Motor neuron (in vitro differentiated cells): ENCODE measurements at regions not wholly inside any gene's neighbourhood (a gene's known extent, or its start where the extent isn't known, plus 50 kb on each side); places are given as distances from the start of the nearest gene placed in this dataset.

Experiments
- ATAC-seq, 8 experiments: fragments of 200-7000 bp; cut with Tn5 transposase; replicated peaks in 6 of 8; 2 replicates each; pipeline ENCODE4 v1.8.0; 2021; ENCODE audit warnings: mild to moderate bottlenecking in 8 of 8, moderate library complexity in 8 of 8
- H3K27ac ChIP-seq, 2 donors: fragments of 250-450 bp; sonication (Bioruptor Pico); 2 replicates each; pipeline ENCODE4 v1.9.0; 2021; ENCODE audit warnings: antibody characterized with exemption in 2 of 2, mild to moderate bottlenecking in 2 of 2, moderate library complexity in 1 of 2
- H3K4me1 ChIP-seq, 2 donors: fragments of 250-450 bp; sonication (Bioruptor Pico); replicated peaks in 1 of 2; 2 replicates each; pipeline ENCODE4 v1.6.1; 2021; ENCODE audit warnings: antibody characterized with exemption in 2 of 2, mild to moderate bottlenecking in 2 of 2, moderate library complexity in 1 of 2
- H3K4me3 ChIP-seq, 5 donors: fragments of 250-450 bp; sonication (Bioruptor Pico); 2 replicates each; pipeline ENCODE4 v1.9.0; 2021; ENCODE audit warnings: antibody characterized with exemption in 5 of 5, mild to moderate bottlenecking in 5 of 5, moderate library complexity in 4 of 5
- WGBS, 10 experiments: fragments of 450-650 bp; shearing (Covaris generic); methylation state at CpG; one replicate each; pipeline ENCODE4 v1.0.0; 2022; 5-methylcytosine and 5-hydroxymethylcytosine counted together
- in situ Hi-C, 9 experiments: fragments of 400-800 bp; cut with MboI; loops; one replicate each; pipeline ENCODE4 v1.15.0; 2021; ENCODE audit warnings: low sequenced_read_pairs in 9 of 9, low pct_unique_long_range_greater_than_20kb in 2 of 9; ENCODE audit not compliant: unreplicated experiment in 9 of 9

GRCh38 chr12:58575256-58575655 is 345.0 kb downstream of the LRIG3 start:
- 8 to 79% (median 65%) methylated on average over 2 to 5 of the region's 5 CpGs; no CpG with 5 or more reads in 2 of the 10 experiments for WGBS, 10 experiments
- ATAC-seq = peak in 4 of 8 experiments; percentile 61 to 82 (median 72)
- Histone ChIP-seq H3K4me1 (no peaks in the 10 kb centered on the region), H3K4me3 (no peak overlapping the region), H3K27ac (no peak overlapping the region)
- in situ Hi-C loops = no loop called here

GRCh38 chr12:58576081-58576480 is 344.2 kb downstream of the LRIG3 start:
- ATAC-seq = no peak
- Histone ChIP-seq H3K4me1 (no peaks in the 10 kb centered on the region), H3K4me3 (no peak overlapping the region), H3K27ac (no peak overlapping the region)
- WGBS, 10 experiments = 17 to 100% (median 93%) methylated on average over 1 to 5 of the region's 5 CpGs; no CpG with 5 or more reads in 5 of the 10 experiments
- in situ Hi-C loops = no loop called here

GRCh38 chr12:58576916-58577315 is 343.4 kb downstream of the LRIG3 start:
- no peak overlapping the region for H3K4me3 ChIP-seq
- in situ Hi-C loops = no loop called here
- H3K4me1 ChIP-seq = no peaks in the 10 kb centered on the region
- no peak for ATAC-seq
- WGBS, 10 experiments = 40 to 94% (median 75%) methylated on average over 2 to 5 of the region's 5 CpGs
- no peak overlapping the region for H3K27ac ChIP-seq

- H3K4me3 ChIP-seq = no peak overlapping the region
- no peak for ATAC-seq
- no peak overlapping the region for H3K27ac ChIP-seq
- in situ Hi-C loops = no loop called here
- H3K4me1 ChIP-seq = no peaks in the 10 kb centered on the region
- 68 to 100% (median 93%) methylated on average over 1 to 3 of the region's 3 CpGs; no CpG with 5 or more reads in 2 of the 10 experiments for WGBS, 10 experiments
These were observed 340.2 kb downstream of the LRIG3 start for GRCh38 chr12:58580095-58580494.

GRCh38 chr12:58583529-58583928 is 336.8 kb downstream of the LRIG3 start:
- H3K27ac ChIP-seq = no peak overlapping the region
- WGBS, 10 experiments = 0 to 92% (median 67%) methylated on average over 1 to 2 of the region's 2 CpGs; no CpG with 5 or more reads in 1 of the 10 experiments
- H3K4me3 ChIP-seq = no peak overlapping the region
- peak in 3 of 8 experiments; percentile 44 to 81 (median 76) for ATAC-seq
- in situ Hi-C loops = no loop called here
- no peaks in the 10 kb centered on the region for H3K4me1 ChIP-seq

- Histone ChIP-seq H3K4me1 (no peaks in the 10 kb centered on the region), H3K27ac (no peak overlapping the region), H3K4me3 (no peak overlapping the region)
- in situ Hi-C loops = no loop called here
- 0 to 100% (median 57%) methylated on average over 1 of the region's 1 CpG; no CpG with 5 or more reads in 3 of the 10 experiments for WGBS, 10 experiments
- peak in 2 of 8 experiments; percentile 60 to 73 for ATAC-seq
These were observed 336.4 kb downstream of the LRIG3 start for GRCh38 chr12:58583940-58584339.

GRCh38 chr12:58584880-58585279 is 335.4 kb downstream of the LRIG3 start:
- ATAC-seq = peak in 1 of 8 experiments; percentile 6
- WGBS, 10 experiments = 50 to 100% (median 77%) methylated on average over 1 to 2 of the region's 2 CpGs; no CpG with 5 or more reads in 4 of the 10 experiments
- no peaks in the 10 kb centered on the region for H3K4me1 ChIP-seq
- no peak overlapping the region for H3K27ac ChIP-seq
- in situ Hi-C loops = no loop called here
- H3K4me3 ChIP-seq = no peak overlapping the region

- ATAC-seq = no peak
- H3K4me1 ChIP-seq = no peaks in the 10 kb centered on the region
- in situ Hi-C loops = no loop called here
- 44 to 87% (median 67%) methylated on average over 2 to 3 of the region's 3 CpGs; no CpG with 5 or more reads in 5 of the 10 experiments for WGBS, 10 experiments
- H3K4me3 ChIP-seq = no peak overlapping the region
- H3K27ac ChIP-seq = no peak overlapping the region
These were observed 333.5 kb downstream of the LRIG3 start for GRCh38 chr12:58586762-58587161.

GRCh38 chr12:58588770-58589169 is 331.5 kb downstream of the LRIG3 start:
- WGBS, 10 experiments = 0 to 86% (median 75%) methylated on average over 1 to 3 of the region's 3 CpGs; no CpG with 5 or more reads in 2 of the 10 experiments
- ATAC-seq = no peak
- peaks cover 6 to 8% of the 10 kb centered on the region in 2 donors for H3K4me1 ChIP-seq
- no peak overlapping the region for H3K27ac ChIP-seq
- H3K4me3 ChIP-seq = no peak overlapping the region
- in situ Hi-C loops = no loop called here

GRCh38 chr12:58592475-58593207 is 327.7 kb downstream of the LRIG3 start:
- Histone ChIP-seq H3K4me1 (peaks cover 6 to 8% of the 10 kb centered on the region in 2 donors), H3K27ac (no peak overlapping the region), H3K4me3 (no peak overlapping the region)
- in situ Hi-C loops = no loop called here
- 0 to 90% (median 50%) methylated on average over 1 to 4 of the region's 4 CpGs for WGBS, 10 experiments
- ATAC-seq = peak; percentile 56 to 97 (median 92)

GRCh38 chr12:58593557-58594304 is 326.6 kb downstream of the LRIG3 start:
- Histone ChIP-seq H3K4me1 (peaks cover 6 to 8% of the 10 kb centered on the region in 2 donors), H3K4me3 (no peak overlapping the region), H3K27ac (no peak overlapping the region)
- in situ Hi-C loops = no loop called here
- WGBS, 10 experiments = 0 to 93% (median 59%) methylated on average over 2 to 6 of the region's 6 CpGs; no CpG with 5 or more reads in 2 of the 10 experiments
- ATAC-seq = peak in 3 of 8 experiments; percentile 59 to 80 (median 73)

GRCh38 chr12:58596381-58596780 is 323.9 kb downstream of the LRIG3 start:
- Histone ChIP-seq H3K4me3 (no peak overlapping the region), H3K4me1 (peaks cover 6 to 8% of the 10 kb centered on the region in 2 donors), H3K27ac (no peak overlapping the region)
- WGBS, 10 experiments = 44 to 100% (median 80%) methylated on average over 1 to 3 of the region's 5 CpGs; no CpG with 5 or more reads in 1 of the 10 experiments
- ATAC-seq = no peak
- in situ Hi-C loops = no loop called here

- no peak overlapping the region for H3K27ac ChIP-seq
- H3K4me1 ChIP-seq = no peaks in the 10 kb centered on the region
- in situ Hi-C loops = no loop called here
- H3K4me3 ChIP-seq = no peak overlapping the region
- 0 to 100% (median 83%) methylated on average over 1 of the region's 1 CpG; no CpG with 5 or more reads in 1 of the 10 experiments for WGBS, 10 experiments
- ATAC-seq = no peak
These were observed 318.8 kb downstream of the LRIG3 start for GRCh38 chr12:58601529-58601928.
